HG03342 (cell line): ENCODE measurements at regions not wholly inside any gene's neighbourhood (a gene's known extent, or its start where the extent isn't known, plus 50 kb on each side); places are given as distances from the start of the nearest gene placed in this dataset.
"Not testable (repeated sequence)": the region's sequence is repeated elsewhere in the genome, so short reads cannot be mapped to it uniquely, and the experiment has no call there.

Experiments
- ATAC-seq: cut with Tn5 transposase; IDR thresholded peaks from one replicate; pipeline ENCODE4 v1.9.1; 2021; ENCODE audit warnings: mild to moderate bottlenecking, moderate library complexity; ENCODE audit not compliant: unreplicated experiment

DNA sequence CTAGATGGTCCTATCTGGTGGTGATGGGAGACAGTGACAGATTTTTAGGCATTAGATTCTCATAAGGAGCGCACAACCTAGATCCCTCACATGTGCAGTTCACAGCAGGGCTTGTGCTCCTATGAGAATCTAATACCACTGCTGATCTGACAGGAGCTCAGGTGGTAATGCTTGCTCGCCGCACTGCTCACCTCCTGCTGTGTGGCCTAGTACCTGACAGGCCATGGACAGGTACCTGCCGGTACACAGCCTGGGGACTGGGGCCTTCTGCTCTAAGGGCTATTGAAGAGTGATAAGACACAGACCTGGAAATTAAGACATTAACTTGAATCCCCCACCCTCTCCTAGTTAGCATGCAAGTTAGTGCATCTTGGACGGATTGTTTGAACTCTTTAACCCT is 64.4 kb downstream of the KLRB1 start:
- ATAC-seq: not testable (repeated sequence)

DNA sequence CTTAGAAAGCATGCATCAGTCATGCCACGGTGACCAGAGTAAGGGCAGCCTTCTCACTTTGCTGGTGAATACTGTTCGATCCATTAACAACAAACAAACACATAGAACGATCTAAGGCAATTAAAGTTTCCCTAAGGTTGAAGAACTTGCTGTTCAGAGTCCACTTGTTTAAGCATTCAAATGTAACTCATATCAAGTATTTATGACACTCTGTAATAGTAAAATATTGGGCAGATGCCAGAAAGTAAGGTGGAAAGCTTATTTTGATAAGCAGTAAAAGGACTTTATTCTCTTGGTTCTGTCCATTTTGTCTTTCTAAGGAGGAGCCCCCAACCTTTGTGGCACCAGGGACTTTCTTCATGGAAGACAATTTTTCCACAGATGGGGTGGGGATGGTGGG is 64.9 kb downstream of the KLRB1 start:
- ATAC-seq: not testable (repeated sequence)

DNA sequence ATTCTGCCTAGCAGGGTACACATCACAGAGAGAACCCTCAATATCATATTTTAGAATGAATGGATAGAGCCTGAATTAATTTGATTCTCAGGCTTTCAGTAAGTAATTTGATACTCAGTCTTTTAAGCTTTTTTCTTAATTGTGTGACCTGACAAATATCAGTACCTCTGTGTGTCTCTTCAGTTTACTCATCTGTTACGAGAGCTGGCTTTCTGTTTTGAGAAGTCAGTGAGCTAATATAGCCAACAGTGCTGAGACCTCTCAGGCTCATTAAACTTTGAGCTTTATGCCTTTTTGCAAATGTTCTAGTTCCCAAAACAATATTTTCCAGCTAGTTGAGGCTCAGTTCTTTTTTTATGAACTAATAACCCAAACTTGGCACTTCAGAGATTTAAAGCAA is 91.8 kb downstream of the KLRB1 start:
- ATAC-seq: not testable (repeated sequence)

GRCh38 chr12:9512695-9513094 is 95.0 kb downstream of the KLRB1 start:
- ATAC-seq: not testable (repeated sequence)

DNA sequence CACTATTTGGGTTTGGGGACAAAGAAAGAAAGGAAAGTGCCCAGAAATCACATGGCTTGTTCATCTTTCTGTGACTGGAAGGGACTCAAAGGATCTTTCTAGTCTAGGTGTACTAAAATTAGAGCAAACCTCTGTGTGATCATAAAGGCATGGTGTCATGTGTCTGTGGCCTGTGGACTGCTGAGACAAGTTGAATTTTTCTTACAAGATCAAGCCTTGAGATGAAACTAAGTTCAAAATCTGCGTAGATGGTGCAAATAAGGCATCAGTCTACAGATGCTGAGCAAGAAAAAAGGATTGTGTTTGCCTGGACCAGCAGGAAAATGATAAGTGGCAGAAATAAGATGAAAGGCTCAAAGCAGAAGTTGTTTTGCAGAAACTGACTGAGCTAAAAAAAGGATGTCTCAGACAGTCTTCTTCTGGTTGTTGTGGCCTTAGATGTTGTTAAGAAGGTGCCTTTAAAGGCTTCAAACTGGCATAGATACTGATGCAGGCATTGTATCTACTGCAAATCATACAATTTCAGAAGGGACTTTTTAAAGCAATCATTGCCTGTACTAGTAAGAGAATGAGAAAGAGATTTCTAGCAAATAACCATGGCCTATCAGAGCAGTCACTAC is 97.2 kb downstream of the KLRB1 start:
- not testable (repeated sequence) for ATAC-seq

- no peak for ATAC-seq
Measured at GRCh38 chr12:9509464-9510161, 98.1 kb downstream of the KLRB1 start.

DNA sequence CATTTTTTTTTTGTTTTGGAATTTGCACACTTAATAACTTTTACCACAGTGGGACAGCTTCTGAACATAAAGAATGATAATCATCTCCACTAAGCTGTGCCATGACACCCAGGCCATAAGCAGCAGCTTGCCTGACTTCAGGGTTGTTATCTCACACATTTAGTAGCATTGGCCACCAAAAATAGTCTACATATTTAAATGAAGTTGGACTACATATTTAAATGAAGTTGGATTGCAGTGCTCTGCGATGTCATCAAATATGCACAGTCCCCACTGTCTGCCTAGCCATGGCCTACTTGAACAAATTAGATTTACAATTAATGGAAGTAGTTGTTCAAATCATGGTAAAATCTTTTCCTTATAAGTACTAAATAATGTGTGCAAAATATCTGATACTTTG is 101.0 kb downstream of the KLRB1 start:
- ATAC-seq: no peak

DNA sequence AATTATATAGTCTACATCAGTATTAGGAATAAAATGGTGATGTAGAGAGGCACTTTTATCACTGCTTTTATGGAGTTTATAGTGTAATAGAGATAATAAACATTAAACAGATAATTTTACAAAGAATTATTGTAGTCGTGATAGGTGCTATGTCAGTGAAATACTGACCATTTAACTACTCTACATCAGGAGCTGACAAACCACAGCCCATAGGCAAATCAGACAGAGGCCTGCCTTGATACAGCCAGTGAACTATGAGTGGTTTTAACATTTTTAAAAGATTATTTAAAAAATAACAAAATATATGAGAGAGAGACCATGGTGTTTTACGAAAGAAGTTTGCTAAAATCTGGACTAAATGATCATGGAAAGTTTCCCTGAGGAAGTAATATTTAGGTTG is 104.3 kb downstream of the KLRB1 start:
- ATAC-seq: not testable (repeated sequence)

GRCh38 chr12:9502845-9503244 is 104.9 kb downstream of the KLRB1 start:
- ATAC-seq: not testable (repeated sequence)

DNA sequence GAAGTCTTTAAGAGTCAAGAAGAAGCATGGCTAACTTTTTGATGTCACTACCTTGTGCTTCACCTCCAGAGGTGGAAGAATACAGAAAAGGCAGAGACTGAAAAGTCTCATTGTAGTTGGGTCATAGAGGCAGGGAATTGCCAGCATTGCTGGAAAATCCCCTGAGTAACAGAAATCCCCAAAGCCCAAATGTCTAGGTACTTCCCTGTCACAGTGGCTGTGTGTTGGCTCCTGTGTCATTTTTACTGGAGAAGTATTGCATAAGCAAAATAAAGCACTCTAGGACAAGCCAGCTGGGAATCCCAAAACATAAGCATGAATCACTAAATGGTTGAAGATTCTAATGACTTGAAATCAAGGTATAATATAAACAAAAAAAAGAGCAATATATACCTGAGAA is 114.4 kb downstream of the KLRB1 start:
- not testable (repeated sequence) for ATAC-seq

GRCh38 chr12:9481289-9481688 is 126.4 kb downstream of the KLRB1 start:
- not testable (repeated sequence) for ATAC-seq

DNA sequence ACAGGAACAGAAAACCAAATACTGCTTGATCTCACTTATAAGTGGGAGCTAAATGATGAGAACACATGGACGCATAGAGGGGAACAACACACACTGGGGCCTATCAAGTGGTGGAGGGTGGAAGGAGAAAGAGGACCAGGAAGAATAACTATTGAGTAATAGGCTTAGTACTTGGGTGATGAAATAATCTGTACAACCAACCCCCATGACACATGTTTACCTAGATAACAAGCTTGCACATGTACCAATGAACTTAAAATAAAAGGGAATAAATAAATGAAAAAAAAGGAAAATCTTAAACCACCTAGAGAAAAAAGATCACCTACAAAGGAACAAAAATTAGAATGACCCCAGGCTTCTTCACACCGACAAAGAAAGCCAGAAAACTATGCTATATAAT is 133.5 kb downstream of the KLRB1 start:
- ATAC-seq: not testable (repeated sequence)

- not testable (repeated sequence) for ATAC-seq
Measured at GRCh38 chr12:9473638-9474037, 134.1 kb downstream of the KLRB1 start.

DNA sequence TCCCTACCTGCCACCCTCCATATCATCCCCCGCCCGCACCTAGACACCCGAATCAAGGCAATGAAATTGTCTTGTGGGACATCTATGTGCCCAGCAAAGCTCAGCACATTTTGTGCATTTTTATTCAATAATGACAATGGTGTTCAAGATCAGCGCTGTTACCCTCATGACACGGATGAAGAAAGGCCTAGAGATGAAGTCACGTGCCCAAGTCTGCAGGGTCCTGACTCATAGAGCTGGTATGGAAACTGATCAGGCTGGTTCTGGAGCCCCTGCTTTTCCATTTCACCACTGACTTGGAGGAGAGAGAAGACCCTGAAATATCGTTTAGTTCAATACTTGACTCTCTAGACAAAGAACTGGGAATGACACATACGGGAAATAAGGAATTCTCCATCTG is 136.2 kb downstream of the KLRB1 start:
- ATAC-seq: not testable (repeated sequence)

DNA sequence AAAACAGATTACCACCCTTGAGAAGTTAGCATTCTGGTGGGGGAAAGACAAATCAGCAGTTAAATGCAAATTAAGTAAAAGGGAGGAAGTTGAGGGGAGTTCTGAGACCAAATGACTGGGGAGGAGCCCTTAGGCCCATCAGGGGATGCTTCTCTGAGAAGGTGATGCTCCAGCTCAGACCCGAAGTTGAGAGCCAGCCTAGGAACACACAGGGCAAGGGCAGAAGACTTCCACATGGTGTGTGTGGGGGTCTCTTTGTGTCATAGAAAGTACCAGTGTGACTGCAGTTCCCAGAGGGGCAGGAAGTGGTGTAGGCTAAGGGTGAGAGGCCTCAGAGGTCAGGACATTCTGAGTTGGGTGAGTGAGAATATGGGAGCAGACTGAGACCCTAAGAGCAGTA is 137.3 kb downstream of the KLRB1 start:
- not testable (repeated sequence) for ATAC-seq

- ATAC-seq: not testable (repeated sequence)
Measured at GRCh38 chr12:9469956-9470355, 137.8 kb downstream of the KLRB1 start.

DNA sequence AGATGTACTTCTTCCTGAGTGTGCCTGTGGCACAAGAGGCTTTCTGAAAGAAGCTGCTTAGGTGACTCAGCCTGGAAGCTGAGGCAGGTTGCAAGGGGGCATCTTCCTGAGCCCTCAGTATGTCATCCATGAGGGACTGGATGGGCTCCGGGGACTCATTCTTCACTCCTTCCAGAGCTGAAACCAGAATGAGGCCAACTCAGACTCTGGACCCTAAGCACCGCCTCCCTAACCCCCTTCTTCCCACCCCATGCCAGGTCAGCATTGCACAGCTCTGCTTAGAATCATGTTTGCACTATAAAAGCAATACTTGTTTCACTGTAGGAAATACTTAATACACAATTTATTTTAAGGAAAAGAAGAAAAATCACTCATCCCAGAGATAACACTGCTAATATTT is 138.3 kb downstream of the KLRB1 start:
- ATAC-seq: not testable (repeated sequence)

DNA sequence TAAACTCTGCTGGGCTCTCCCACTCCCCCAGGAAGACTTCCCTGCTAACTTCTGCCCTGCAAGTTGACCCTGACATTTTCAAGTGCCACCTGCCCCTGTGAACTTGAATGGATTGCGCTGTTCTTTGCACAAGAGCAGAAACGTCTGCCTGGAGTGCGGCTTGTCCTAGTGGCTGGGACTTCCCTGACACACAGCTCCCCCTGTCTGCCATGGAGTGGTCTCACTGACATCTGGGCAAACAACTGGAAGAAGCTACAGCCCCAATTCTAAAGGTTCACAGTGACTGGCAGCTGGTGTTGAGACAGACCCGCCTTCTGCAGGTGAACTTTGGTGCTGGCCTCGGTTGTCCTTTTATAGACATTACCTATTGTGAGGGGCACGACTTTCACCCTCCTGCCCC is 138.7 kb downstream of the KLRB1 start:
- ATAC-seq: not testable (repeated sequence)

GRCh38 chr12:9468144-9468543 is 139.6 kb downstream of the KLRB1 start:
- ATAC-seq: not testable (repeated sequence)

GRCh38 chr12:9464408-9464807 is 143.3 kb downstream of the KLRB1 start:
- ATAC-seq: no peak

DNA sequence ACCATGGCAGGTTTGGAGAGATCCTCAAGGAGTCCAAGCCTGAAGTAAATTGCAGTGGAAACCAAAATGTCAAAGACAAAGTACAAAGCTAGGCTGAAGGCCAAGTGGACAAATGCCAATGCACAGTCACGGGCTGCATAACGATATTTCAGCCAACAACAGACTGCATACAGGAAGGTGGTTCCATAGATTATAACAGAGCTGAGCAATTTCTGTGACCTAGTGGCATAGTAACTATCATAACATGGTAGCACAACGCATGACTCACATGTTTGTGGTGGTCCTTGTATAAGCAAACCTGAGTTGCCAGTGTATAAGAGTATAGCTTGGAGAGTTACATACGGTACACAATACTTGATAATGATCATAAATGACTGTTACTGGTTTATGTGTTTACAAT is 152.2 kb downstream of the KLRB1 start:
- not testable (repeated sequence) for ATAC-seq

GRCh38 chr12:9454021-9454420 is 153.7 kb downstream of the KLRB1 start:
- not testable (repeated sequence) for ATAC-seq
